ENCODE measurements at regions not wholly inside any gene's neighbourhood (a gene's known extent, or its start where the extent isn't known, plus 50 kb on each side); places are given as distances from the start of the nearest gene placed in this dataset.

GRCh38 chr18:72648079-72648478 is 103.9 kb upstream of the CBLN2 start:
- TF ChIP-seq POLR2AphosphoS5 (IDR thresholded peaks at IDR 0.05; ENCODE audit: low read depth, low read length) (no peak), REST (IDR thresholded peaks at IDR 0.05; ENCODE audit: insufficient read depth in 1 of 2, low read depth in 2 of 2, low read length in 2 of 2) (no peak), TAF1 (IDR thresholded peaks at IDR 0.05; ENCODE audit: borderline replicate concordance, insufficient read depth, low read length) (no peak), SIN3A (IDR thresholded peaks at IDR 0.05; ENCODE audit: borderline replicate concordance, insufficient read depth, low read length) (no peak)
